IMR-90 (cell line): ENCODE measurements at regions not wholly inside any gene's neighbourhood (a gene's known extent, or its start where the extent isn't known, plus 50 kb on each side); places are given as distances from the start of the nearest gene placed in this dataset.

Source experiments
- ATAC-seq: fragments of 200-7000 bp; cut with Tn5 transposase; 2 replicates; pipeline ENCODE4 v1.9.1; 2020; ENCODE audit warnings: low read depth, mild to moderate bottlenecking, moderate library complexity
- BruUV-seq: library from RNA; stranded (reverse); fragments of 400-500 nt; replicated peaks from 2 replicates; lab custom pipeline; 2021; lab: Mats Ljungman, UMichigan
- CTCF ChIA-PET: fragments of 300-600 bp; formaldehyde crosslinking; extraction: SDS; loops from one replicate; lab custom pipeline; 2021; ENCODE audit warnings: antibody characterized with exemption; lab: Yijun Ruan, JAX
- POLR2A ChIA-PET: fragments of 300-600 bp; sonication (Branson Sonifier 250); formaldehyde crosslinking; loops from one replicate; lab custom pipeline; 2022; ENCODE audit warnings: antibody characterized with exemption; ENCODE audit not compliant: unreplicated experiment; lab: Charles Lee
- DNase-seq: peaks from one replicate; pipeline ENCODE4 v3.0.0; 2013
- H2AFZ ChIP-seq: replicated peaks from 2 replicates; pipeline ENCODE3; 2013; ENCODE audit warnings: low read length, mild to moderate bottlenecking; ENCODE audit not compliant: poor library complexity
- H2AK5ac ChIP-seq: 2 replicates; pipeline ENCODE4 v1.6.1; 2013; ENCODE audit warnings: low read depth, low read length, inconsistent platforms
- H2AK9ac ChIP-seq: replicated peaks from 2 replicates; pipeline ENCODE3; 2013; ENCODE audit warnings: mild to moderate bottlenecking, low read depth, low read length, moderate library complexity; ENCODE audit not compliant: poor library complexity
- H2BK120ac ChIP-seq: 2 replicates; pipeline ENCODE4 v1.6.1; 2013; ENCODE audit warnings: low read depth, low read length, inconsistent platforms
- H2BK15ac ChIP-seq: 3 replicates; pipeline ENCODE4 v1.6.1; 2013; ENCODE audit warnings: low read depth, low read length, inconsistent platforms
- H2BK20ac ChIP-seq: 2 replicates; pipeline ENCODE4 v1.6.1; 2013; ENCODE audit warnings: low read depth, mild to moderate bottlenecking, inconsistent platforms, low read length, moderate library complexity
- H2BK5ac ChIP-seq: 2 replicates; pipeline ENCODE4 v1.6.1; 2013; ENCODE audit warnings: mild to moderate bottlenecking, low read depth, low read length, inconsistent platforms; ENCODE audit not compliant: poor library complexity, severe bottlenecking
- H3K14ac ChIP-seq: replicated peaks from 2 replicates; pipeline ENCODE4 v1.6.1; 2013; ENCODE audit warnings: low read depth, low read length, inconsistent platforms
- H3K18ac ChIP-seq: 2 replicates; pipeline ENCODE4 v1.6.1; 2013; ENCODE audit warnings: low read depth, low read length, control low read depth
- H3K23ac ChIP-seq: 2 replicates; pipeline ENCODE4 v1.6.1; 2013; ENCODE audit warnings: low read depth, low read length, inconsistent platforms
- H3K27ac ChIP-seq: 2 replicates; pipeline ENCODE4 v1.5.1; 2013; ENCODE audit warnings: mild to moderate bottlenecking, control low read depth, low read length; ENCODE audit not compliant: insufficient read depth
- H3K27me3 ChIP-seq: 2 replicates; pipeline ENCODE4 v1.6.1; 2013; ENCODE audit warnings: low read length; ENCODE audit not compliant: control insufficient read depth, insufficient read depth
- H3K36me3 ChIP-seq: 2 replicates; pipeline ENCODE4 v1.6.1; 2013; ENCODE audit warnings: low read length, mixed read lengths; ENCODE audit not compliant: control insufficient read depth, insufficient read depth
- H3K4ac ChIP-seq: 2 replicates; pipeline ENCODE4 v1.6.1; 2013; ENCODE audit warnings: low read depth, low read length, inconsistent platforms
- H3K4me1 ChIP-seq: 2 replicates; pipeline ENCODE4 v1.6.1; 2013; ENCODE audit warnings: low read length, mixed read lengths; ENCODE audit not compliant: control insufficient read depth, insufficient read depth
- H3K4me2 ChIP-seq: 2 replicates; pipeline ENCODE4 v1.6.1; 2013; ENCODE audit warnings: low read depth, mild to moderate bottlenecking, control low read depth, low read length, moderate library complexity
- H3K4me3 ChIP-seq: 2 replicates; pipeline ENCODE4 v1.5.1; 2013; ENCODE audit warnings: low read depth, mild to moderate bottlenecking, control low read depth, low read length, moderate library complexity; ENCODE audit not compliant: insufficient read depth
- H3K56ac ChIP-seq: 2 replicates; pipeline ENCODE4 v1.6.1; 2013; ENCODE audit warnings: low read length, inconsistent platforms; ENCODE audit not compliant: insufficient read depth; ENCODE audit errors: extremely low read depth
- H3K79me1 ChIP-seq, 2 experiments: 2 replicates each; pipeline ENCODE4 v1.6.1; 2013; ENCODE audit warnings: low read length in 2 of 2, inconsistent platforms in 1 of 2, low read depth in 1 of 2
- H3K9ac ChIP-seq: 2 replicates; pipeline ENCODE4 v1.6.1; 2013; ENCODE audit warnings: low read depth, low read length, control low read depth
- H3K9me1 ChIP-seq: 2 replicates; pipeline ENCODE4 v1.6.1; 2013; ENCODE audit warnings: low read length, inconsistent platforms; ENCODE audit not compliant: insufficient read depth
- H3K9me3 ChIP-seq: 2 replicates; pipeline ENCODE4 v1.6.1; 2013; ENCODE audit warnings: low read length; ENCODE audit not compliant: control insufficient read depth, insufficient read depth
- H4K20me1 ChIP-seq: 2 replicates; pipeline ENCODE4 v1.6.1; 2013; ENCODE audit warnings: low read length, inconsistent platforms; ENCODE audit not compliant: insufficient read depth
- H4K5ac ChIP-seq: 2 replicates; pipeline ENCODE4 v1.6.1; 2013; ENCODE audit warnings: mild to moderate bottlenecking, low read depth, low read length, control low read depth
- H4K8ac ChIP-seq, 2 experiments: 2 replicates each; pipeline ENCODE4 v1.6.1; 2013; ENCODE audit warnings: low read depth in 2 of 2, low read length in 2 of 2, control low read depth in 1 of 2, inconsistent platforms in 1 of 2
- H4K91ac ChIP-seq: 2 replicates; pipeline ENCODE4 v1.6.1; 2013; ENCODE audit warnings: low read depth, low read length, inconsistent platforms; ENCODE audit not compliant: insufficient read depth
- BHLHE40 ChIP-seq: fragments of 150-350 bp; IDR thresholded peaks from 2 replicates; pipeline ENCODE4 v1.6.1; 2016; ENCODE audit warnings: mild to moderate bottlenecking, low read depth, low read length
- CEBPB ChIP-seq: IDR thresholded peaks from 2 replicates; pipeline ENCODE4 v1.6.1; 2012; ENCODE audit warnings: low read depth, low read length, improper control_type of control experiment
- CHD1 ChIP-seq: IDR thresholded peaks from 2 replicates; pipeline ENCODE4 v1.6.1; 2012; ENCODE audit warnings: low read depth, low read length, improper control_type of control experiment
- CTCF ChIP-seq: conservative IDR thresholded peaks from 2 replicates; pipeline ENCODE4 v1.5.1; 2012; ENCODE audit warnings: mild to moderate bottlenecking, low read depth, low read length, improper control_type of control experiment
- ELK1 ChIP-seq: fragments of 150-350 bp; IDR thresholded peaks from 2 replicates; pipeline ENCODE4 v1.6.1; 2016; ENCODE audit warnings: low read depth, mild to moderate bottlenecking, low read length, moderate library complexity, borderline replicate concordance
- FOS ChIP-seq: fragments of 150-350 bp; IDR thresholded peaks from 2 replicates; pipeline ENCODE4 v1.6.1; 2016; ENCODE audit warnings: low read depth, low read length
- MAZ ChIP-seq: IDR thresholded peaks from 2 replicates; pipeline ENCODE4 v1.6.1; 2012; ENCODE audit warnings: low read depth, mild to moderate bottlenecking, low read length, improper control_type of control experiment, moderate library complexity, borderline replicate concordance
- POLR2A ChIP-seq: IDR thresholded peaks from 2 replicates; pipeline ENCODE4 v1.6.1; 2012; ENCODE audit warnings: mild to moderate bottlenecking, low read depth, low read length
- RCOR1 ChIP-seq: IDR thresholded peaks from 2 replicates; pipeline ENCODE4 v1.6.1; 2012; ENCODE audit warnings: mild to moderate bottlenecking, low read length, improper control_type of control experiment; ENCODE audit not compliant: insufficient replicate concordance
- WGBS, 2 experiments: methylation state at CpG; one replicate each; pipeline versions ENCODE4 v1.1.5 to v1.1.7; 2013; ENCODE audit warnings: missing lambda C conversion rate in 2 of 2; ENCODE audit not compliant: insufficient read length in 1 of 2; ENCODE audit errors: extremely low coverage in 2 of 2; 5-methylcytosine and 5-hydroxymethylcytosine counted together
- dilution Hi-C: fragments of 300-500 bp; cut with HindIII; formaldehyde crosslinking; loops from one replicate; pipeline ENCODE4 v1.14.3; 2018; ENCODE audit warnings: low sequenced_read_pairs; ENCODE audit not compliant: unreplicated experiment
- in situ Hi-C: fragments of 300-500 bp; cut with MboI; formaldehyde crosslinking; loops from 3 replicates; pipeline ENCODE4 v1.14.3; 2019; ENCODE audit warnings: low sequenced_read_pairs, inconsistent platforms, mixed read lengths
- intact Hi-C: fragments of 100-400 bp; cut with micrococcal nuclease; formaldehyde crosslinking; loops from 2 replicates; pipeline ENCODE4 v1.10.0; 2022
- TF ChIP-seq, protein P1 (sequence below): fragments of 150-350 bp; IDR thresholded peaks from 2 replicates; pipeline ENCODE4 v1.6.1; 2017; ENCODE audit warnings: mild to moderate bottlenecking, antibody characterized with exemption, low read length, low read depth

DNA sequence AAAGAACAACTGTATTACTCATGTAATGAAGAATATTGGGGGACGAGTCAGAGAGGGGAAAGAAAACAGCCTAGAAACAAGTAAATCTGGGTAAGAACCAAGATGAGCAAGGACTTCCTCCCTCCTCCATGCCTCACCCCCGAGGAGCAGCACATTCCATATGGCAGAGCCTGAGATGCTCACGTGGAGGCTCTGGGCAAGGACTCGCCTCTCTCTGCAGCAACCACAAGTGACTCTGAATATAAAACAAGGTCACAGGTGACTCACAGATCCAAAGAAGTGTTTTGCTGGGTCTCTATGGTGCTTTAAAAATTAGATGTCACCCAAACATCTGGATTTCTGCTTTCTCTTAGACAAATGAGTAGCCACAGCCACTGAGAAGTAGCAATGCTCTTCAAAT lies 453.0 kb upstream of the SULF2 start:
- no TSS peak for BruUV-seq
- Histone ChIP-seq H3K27me3 (no peaks in the 10 kb centered on the region; the same call in 1 of the 2 replicates), H2BK15ac (no peak overlapping the region), H3K18ac (no peak overlapping the region), H4K91ac (no peak overlapping the region), H4K20me1 (no peaks in the 10 kb centered on the region), H3K27ac (no peak overlapping the region), H3K9me3 (no peaks in the 10 kb centered on the region), H3K9me1 (no peaks in the 10 kb centered on the region), H4K5ac (no peak overlapping the region), H2AK9ac (no peak overlapping the region), H2BK20ac (no peak overlapping the region), H3K56ac (no peak overlapping the region), H3K4me3 (no peak overlapping the region), H3K79me1 (no peaks in the 10 kb centered on the region), H3K9ac (no peak overlapping the region), H4K8ac (no peak overlapping the region), H3K4ac (no peak overlapping the region), H3K36me3 (no peaks in the 10 kb centered on the region), H3K4me2 (no peak overlapping the region), H3K4me1 (no peaks in the 10 kb centered on the region), H2BK120ac (no peak overlapping the region), H2AFZ (no peak overlapping the region), H3K14ac (no peak overlapping the region), H3K23ac (no peak overlapping the region), H2BK5ac (no peak overlapping the region), H2AK5ac (no peak overlapping the region)
- WGBS, 2 experiments = no CpG with 5 or more reads among the region's 4 CpGs
- intact Hi-C loops = no loop called here
- POLR2A ChIA-PET = no interaction called here
- in situ Hi-C loops = no loop called here
- TF ChIP-seq MAZ = no peak
- no peak for TF ChIP-seq RCOR1
- TF ChIP-seq POLR2A = no peak
- no peak for TF ChIP-seq FOS
- no peak for TF ChIP-seq CHD1
- no peak for TF ChIP-seq CEBPB
- TF ChIP-seq ELK1 = no peak
- no peak for TF ChIP-seq CTCF
- TF ChIP-seq, protein P1, sequence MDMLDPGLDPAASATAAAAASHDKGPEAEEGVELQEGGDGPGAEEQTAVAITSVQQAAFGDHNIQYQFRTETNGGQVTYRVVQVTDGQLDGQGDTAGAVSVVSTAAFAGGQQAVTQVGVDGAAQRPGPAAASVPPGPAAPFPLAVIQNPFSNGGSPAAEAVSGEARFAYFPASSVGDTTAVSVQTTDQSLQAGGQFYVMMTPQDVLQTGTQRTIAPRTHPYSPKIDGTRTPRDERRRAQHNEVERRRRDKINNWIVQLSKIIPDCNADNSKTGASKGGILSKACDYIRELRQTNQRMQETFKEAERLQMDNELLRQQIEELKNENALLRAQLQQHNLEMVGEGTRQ = peak; percentile 36
- TF ChIP-seq BHLHE40 = peak; percentile 25; the same call in 1 of the 2 replicates
- dilution Hi-C loops = no loop called here
- ATAC-seq (no peak), DNase-seq (peak; percentile 54)
- CTCF ChIA-PET = no interaction called here
